Liver (tissue), 3 donors: ENCODE measurements at regions not wholly inside any gene's neighbourhood (a gene's known extent, or its start where the extent isn't known, plus 50 kb on each side); places are given as distances from the start of the nearest gene placed in this dataset.

Experiments
- CTCF ChIP-seq: fragments of 150-350 bp; IDR thresholded peaks from 2 replicates; pipeline ENCODE4 v1.5.1; 2017; ENCODE audit warnings: improper control_type of control experiment, low read depth, low read length; ENCODE audit not compliant: missing input control
- FOXA1 ChIP-seq: IDR thresholded peaks from 2 replicates; pipeline ENCODE4 v1.6.1; 2016; ENCODE audit warnings: antibody characterized with exemption
- GABPA ChIP-seq, 2 donors: IDR thresholded peaks in 1 of 2; conservative IDR thresholded peaks in 1 of 2; 2 replicates each; pipeline ENCODE4 v1.6.1; 2016; ENCODE audit warnings: antibody characterized with exemption in 2 of 2, mild to moderate bottlenecking in 1 of 2, moderate library complexity in 1 of 2
- HNF4A ChIP-seq, 2 donors: conservative IDR thresholded peaks; 2 replicates each; pipeline ENCODE4 v1.6.1; 2016; ENCODE audit warnings: antibody characterized with exemption in 2 of 2, mild to moderate bottlenecking in 2 of 2
- HNF4G ChIP-seq: IDR thresholded peaks from 2 replicates; pipeline ENCODE4 v1.6.1; 2016; ENCODE audit warnings: antibody characterized with exemption
- MAX ChIP-seq: IDR thresholded peaks from 2 replicates; pipeline ENCODE4 v1.6.1; 2016; ENCODE audit warnings: antibody characterized with exemption
- RAD21 ChIP-seq, 2 donors: IDR thresholded peaks; 2 replicates each; pipeline ENCODE4 v1.6.1; 2016; ENCODE audit warnings: antibody characterized with exemption in 2 of 2, mild to moderate bottlenecking in 2 of 2
- REST ChIP-seq: IDR thresholded peaks from 2 replicates; pipeline ENCODE4 v1.6.1; 2016; ENCODE audit warnings: antibody characterized with exemption, mild to moderate bottlenecking
- RXRA ChIP-seq, 2 donors: IDR thresholded peaks; 2 replicates each; pipeline ENCODE4 v1.6.1; 2017 to 2018; ENCODE audit warnings: antibody characterized with exemption in 2 of 2, mild to moderate bottlenecking in 1 of 2
- SP1 ChIP-seq: IDR thresholded peaks from 2 replicates; pipeline ENCODE4 v1.6.1; 2018; ENCODE audit warnings: antibody characterized with exemption, mild to moderate bottlenecking
- TAF1 ChIP-seq: conservative IDR thresholded peaks from 2 replicates; pipeline ENCODE4 v1.6.1; 2016; ENCODE audit warnings: antibody characterized with exemption, mild to moderate bottlenecking
- YY1 ChIP-seq: IDR thresholded peaks from 2 replicates; pipeline ENCODE4 v1.6.1; 2016; ENCODE audit warnings: antibody characterized with exemption, mild to moderate bottlenecking
- ZBTB33 ChIP-seq: IDR thresholded peaks from 2 replicates; pipeline ENCODE4 v1.6.1; 2016; ENCODE audit warnings: antibody characterized with exemption
- donor health status: healthy.
- donor health status: healthy.

- TF ChIP-seq RXRA (IDR thresholded peaks at IDR 0.05) = no peak
- no peak for TF ChIP-seq TAF1
- no peak for TF ChIP-seq MAX
- no peak for TF ChIP-seq CTCF
- TF ChIP-seq FOXA1 = no peak
- no peak for TF ChIP-seq REST
- no peak for TF ChIP-seq HNF4A (conservative IDR thresholded peaks at IDR 0.05)
- no peak for TF ChIP-seq ZBTB33
- no peak for TF ChIP-seq GABPA (IDR thresholded peaks at IDR 0.05 in 1 of 2, conservative IDR thresholded peaks at IDR 0.05 in 1 of 2)
- no peak for TF ChIP-seq YY1
- TF ChIP-seq SP1 = no peak
- TF ChIP-seq RAD21 (IDR thresholded peaks at IDR 0.05) = no peak
- TF ChIP-seq HNF4G = no peak
These were observed 267.5 kb upstream of the AGTR2 start for GRCh38 chrX:115902995-115903394.
